ENCODE measurements at regions not wholly inside any gene's neighbourhood (a gene's known extent, or its start where the extent isn't known, plus 50 kb on each side); places are given as distances from the start of the nearest gene placed in this dataset.

DNA sequence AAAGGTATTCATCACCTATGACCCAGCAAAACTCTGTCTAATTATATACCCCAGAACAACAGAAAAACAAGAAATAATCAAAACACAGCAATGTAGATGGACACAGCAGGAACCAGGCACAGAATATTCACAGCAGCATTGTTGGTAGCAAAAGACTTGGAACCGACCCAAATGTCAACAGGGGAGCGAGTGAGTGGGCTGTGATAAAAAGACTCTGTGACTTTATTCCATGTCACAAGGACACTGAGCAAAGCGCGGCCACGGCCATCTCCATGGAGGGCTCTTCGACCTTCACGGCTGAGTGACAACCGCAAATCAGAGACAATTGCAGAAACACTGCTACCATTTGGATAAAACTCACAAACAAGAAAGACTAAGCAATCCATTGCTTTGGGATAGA lies 1373.1 kb downstream of the TBC1D22A start:
- TF ChIP-seq, protein P1, sequence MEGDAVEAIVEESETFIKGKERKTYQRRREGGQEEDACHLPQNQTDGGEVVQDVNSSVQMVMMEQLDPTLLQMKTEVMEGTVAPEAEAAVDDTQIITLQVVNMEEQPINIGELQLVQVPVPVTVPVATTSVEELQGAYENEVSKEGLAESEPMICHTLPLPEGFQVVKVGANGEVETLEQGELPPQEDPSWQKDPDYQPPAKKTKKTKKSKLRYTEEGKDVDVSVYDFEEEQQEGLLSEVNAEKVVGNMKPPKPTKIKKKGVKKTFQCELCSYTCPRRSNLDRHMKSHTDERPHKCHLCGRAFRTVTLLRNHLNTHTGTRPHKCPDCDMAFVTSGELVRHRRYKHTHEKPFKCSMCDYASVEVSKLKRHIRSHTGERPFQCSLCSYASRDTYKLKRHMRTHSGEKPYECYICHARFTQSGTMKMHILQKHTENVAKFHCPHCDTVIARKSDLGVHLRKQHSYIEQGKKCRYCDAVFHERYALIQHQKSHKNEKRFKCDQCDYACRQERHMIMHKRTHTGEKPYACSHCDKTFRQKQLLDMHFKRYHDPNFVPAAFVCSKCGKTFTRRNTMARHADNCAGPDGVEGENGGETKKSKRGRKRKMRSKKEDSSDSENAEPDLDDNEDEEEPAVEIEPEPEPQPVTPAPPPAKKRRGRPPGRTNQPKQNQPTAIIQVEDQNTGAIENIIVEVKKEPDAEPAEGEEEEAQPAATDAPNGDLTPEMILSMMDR (IDR thresholded peaks at IDR 0.05), result no peak
- TF ChIP-seq EP300 (IDR thresholded peaks at IDR 0.05) (no peak), POLR2AphosphoS5 (IDR thresholded peaks at IDR 0.05) (no peak), POLR2A (IDR thresholded peaks at IDR 0.05) (no peak)
